ENCODE measurements at regions not wholly inside any gene's neighbourhood (a gene's known extent, or its start where the extent isn't known, plus 50 kb on each side); places are given as distances from the start of the nearest gene placed in this dataset.

GRCh38 chr10:80699602-80700039 lies 161.9 kb downstream of the SH2D4B start:
- TF ChIP-seq TAF1 (IDR thresholded peaks at IDR 0.05; ENCODE audit: low read depth) = no peak
- peak; percentile 96 for TF ChIP-seq RAD21 (IDR thresholded peaks at IDR 0.05; ENCODE audit: low read depth)
- no peak for TF ChIP-seq CREB1 (IDR thresholded peaks at IDR 0.05; ENCODE audit: low read depth)
- no peak for TF ChIP-seq YY1 (IDR thresholded peaks at IDR 0.05; ENCODE audit: low read depth)
- no peak for TF ChIP-seq USF1 (IDR thresholded peaks at IDR 0.05)
- no peak for TF ChIP-seq REST (IDR thresholded peaks at IDR 0.05; ENCODE audit: low read depth)
- TF ChIP-seq FOXM1 (IDR thresholded peaks at IDR 0.05; ENCODE audit: borderline replicate concordance, low read depth) = no peak
- no peak for TF ChIP-seq EGR1 (IDR thresholded peaks at IDR 0.05)
- no peak for TF ChIP-seq CEBPB (IDR thresholded peaks at IDR 0.05)

All from Ishikawa (cell line).